ENCODE measurements at regions not wholly inside any gene's neighbourhood (a gene's known extent, or its start where the extent isn't known, plus 50 kb on each side); places are given as distances from the start of the nearest gene placed in this dataset.
"Not testable (repeated sequence)": the region's sequence is repeated elsewhere in the genome, so short reads cannot be mapped to it uniquely, and the experiment has no call there.

DNA sequence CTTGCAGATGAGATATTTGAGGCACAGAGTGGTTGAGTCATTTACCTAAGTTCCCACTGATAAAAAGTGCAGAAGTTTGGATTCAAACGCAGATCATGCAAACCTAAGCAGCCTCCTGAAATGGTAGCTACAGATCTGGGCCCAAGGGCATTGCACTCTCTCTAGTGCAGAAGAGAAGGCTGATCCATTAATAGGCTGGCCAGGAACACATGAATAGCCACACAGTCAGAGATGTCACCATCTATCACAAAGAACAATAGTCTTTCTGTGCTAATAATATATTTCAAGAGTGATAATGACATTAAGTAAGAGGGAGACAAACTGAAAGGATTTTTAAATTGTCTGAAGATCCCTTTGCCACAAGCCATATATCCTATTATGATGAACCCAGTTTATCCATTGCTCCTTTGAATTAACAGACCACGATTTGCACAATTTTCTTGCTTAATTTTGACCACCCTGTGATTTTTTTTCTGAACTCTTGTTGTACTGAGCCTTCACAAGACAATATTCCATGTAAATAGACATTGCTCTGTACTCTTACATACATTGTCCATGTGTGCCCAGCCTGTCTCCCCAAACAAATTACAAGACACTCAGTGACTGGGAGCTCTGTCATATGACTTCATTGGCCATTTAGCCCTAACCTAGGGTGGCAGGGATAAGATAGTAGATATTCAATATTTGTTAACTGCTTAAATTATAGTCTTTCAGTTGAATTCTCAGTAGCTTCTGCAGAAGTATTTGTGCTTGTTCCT is 112.4 kb upstream of the RBPJ start:
- no peak for DNase-seq (ENCODE audit: low spot score)

- not testable (repeated sequence) for DNase-seq (ENCODE audit: low spot score)
Observed at GRCh38 chr4:26209378-26209777, 111.4 kb upstream of the RBPJ start.

DNA sequence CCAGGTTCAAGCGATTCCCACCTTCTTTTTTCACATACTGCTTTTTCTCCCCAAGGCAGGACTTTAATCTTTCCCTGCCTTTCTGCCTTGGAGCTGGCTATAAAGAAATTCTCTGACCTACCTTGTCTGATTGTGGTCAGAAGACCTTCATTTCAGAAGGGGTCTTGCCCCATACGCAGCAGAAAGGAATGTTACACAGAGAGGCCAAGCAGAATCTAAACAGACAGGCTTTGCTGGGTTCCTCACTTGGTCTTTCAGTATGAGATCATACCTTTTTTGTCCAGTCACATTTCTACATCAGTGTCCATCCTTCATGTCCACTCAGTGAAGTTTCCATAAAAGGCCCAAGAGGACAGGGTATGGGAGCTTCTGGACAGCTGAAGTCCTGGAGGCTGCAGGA is 108.3 kb upstream of the RBPJ start:
- no peak for DNase-seq (ENCODE audit: low spot score)

GRCh38 chr4:26213317-26213716 is 107.5 kb upstream of the RBPJ start:
- no peak for DNase-seq (ENCODE audit: low spot score)

GRCh38 chr4:26214994-26215393 is 105.8 kb upstream of the RBPJ start:
- no peak for DNase-seq (ENCODE audit: low spot score)

DNA sequence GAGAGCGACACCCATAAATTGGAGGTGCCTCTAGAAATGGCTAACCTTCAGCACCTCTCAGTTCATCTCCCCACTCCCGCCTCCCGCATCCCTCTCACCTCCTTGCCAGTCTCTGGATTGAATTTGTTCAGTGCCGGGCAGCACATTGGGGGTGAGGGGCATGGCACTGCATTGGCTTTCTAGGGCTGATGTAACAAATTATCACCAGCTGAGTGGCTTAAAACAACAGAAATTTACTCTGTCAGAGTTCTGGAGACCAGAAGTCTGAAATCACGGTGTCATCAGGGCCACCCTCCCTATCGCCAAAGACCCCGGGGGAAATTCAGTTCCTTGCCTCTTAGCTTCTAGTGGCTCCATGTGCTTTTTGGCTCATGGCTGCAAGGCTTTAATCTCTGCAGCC is 105.1 kb upstream of the RBPJ start:
- DNase-seq (ENCODE audit: low spot score) = no peak

GRCh38 chr4:26217481-26217880 is 103.3 kb upstream of the RBPJ start:
- no peak for DNase-seq (ENCODE audit: low spot score)

- no peak for DNase-seq (ENCODE audit: low spot score)
Observed at GRCh38 chr4:26217961-26218676, 102.7 kb upstream of the RBPJ start.

DNA sequence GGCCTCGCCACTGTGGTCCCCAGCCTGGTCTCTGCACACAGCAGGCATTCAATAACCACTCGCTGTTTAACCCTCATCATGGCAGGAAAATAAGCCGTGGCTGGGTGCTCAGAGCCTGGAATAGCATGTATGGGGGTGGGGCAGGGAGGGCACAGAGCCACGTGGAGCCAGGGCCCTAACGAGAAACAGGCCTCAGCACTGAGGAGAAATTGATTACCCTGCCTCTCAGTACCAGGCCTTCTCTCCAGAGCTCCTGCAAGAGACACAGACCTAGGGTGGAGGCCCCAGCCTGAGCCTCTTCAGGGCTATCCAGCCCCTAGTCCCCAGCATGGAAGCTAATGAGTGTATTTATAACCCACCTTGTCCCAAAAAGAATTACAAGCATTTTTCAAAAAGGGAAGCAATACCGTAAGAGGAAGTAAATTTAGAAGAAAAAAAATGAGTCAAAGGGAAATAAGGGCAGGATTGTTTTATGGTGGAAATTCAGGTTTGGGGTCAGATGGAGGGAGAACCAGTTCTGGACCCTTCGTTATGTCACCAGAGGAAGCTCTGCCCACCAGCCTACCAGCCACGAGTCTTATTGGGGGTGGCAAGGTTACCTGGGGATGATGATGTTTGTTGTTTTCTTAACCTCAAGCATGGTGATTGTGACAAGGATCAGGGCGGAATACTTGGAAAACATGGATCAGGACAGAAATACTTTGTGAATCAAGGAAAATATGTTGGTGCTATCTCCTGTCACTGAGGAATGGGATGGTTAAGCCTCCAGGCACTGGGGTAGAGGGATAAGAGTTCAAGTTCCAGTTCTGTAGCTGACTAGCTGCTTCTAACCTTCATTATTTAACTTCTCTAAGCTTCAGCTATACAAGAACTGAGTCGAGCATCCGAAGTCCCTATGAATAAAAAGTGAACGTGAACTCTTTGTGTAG is 101.9 kb upstream of the RBPJ start:
- no peak for DNase-seq (ENCODE audit: low spot score)

- DNase-seq (ENCODE audit: low spot score) = no peak
Observed at GRCh38 chr4:26220696-26221095, 100.1 kb upstream of the RBPJ start.

DNA sequence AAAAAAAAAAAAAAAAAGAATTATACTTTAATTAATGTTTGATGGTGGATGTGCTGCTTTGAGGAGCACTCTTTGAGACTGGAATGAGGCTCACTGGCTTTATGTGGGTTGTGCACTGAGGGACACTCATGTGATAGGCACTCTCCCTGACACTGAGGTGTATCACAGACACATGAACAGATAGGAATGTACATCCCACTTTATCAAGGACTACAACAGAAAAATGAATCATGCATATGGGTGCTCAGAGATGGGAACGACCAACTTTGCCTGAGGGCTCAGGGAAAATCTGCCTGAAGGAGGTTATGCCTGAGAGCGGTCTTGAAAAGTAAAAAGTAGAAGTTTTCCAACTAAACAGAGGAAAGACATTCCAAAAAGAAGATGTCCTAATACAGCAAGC is 97.7 kb upstream of the RBPJ start:
- no peak for DNase-seq (ENCODE audit: low spot score)

- DNase-seq (ENCODE audit: low spot score) = no peak
Observed at GRCh38 chr4:26226629-26227376, 94.0 kb upstream of the RBPJ start.

DNA sequence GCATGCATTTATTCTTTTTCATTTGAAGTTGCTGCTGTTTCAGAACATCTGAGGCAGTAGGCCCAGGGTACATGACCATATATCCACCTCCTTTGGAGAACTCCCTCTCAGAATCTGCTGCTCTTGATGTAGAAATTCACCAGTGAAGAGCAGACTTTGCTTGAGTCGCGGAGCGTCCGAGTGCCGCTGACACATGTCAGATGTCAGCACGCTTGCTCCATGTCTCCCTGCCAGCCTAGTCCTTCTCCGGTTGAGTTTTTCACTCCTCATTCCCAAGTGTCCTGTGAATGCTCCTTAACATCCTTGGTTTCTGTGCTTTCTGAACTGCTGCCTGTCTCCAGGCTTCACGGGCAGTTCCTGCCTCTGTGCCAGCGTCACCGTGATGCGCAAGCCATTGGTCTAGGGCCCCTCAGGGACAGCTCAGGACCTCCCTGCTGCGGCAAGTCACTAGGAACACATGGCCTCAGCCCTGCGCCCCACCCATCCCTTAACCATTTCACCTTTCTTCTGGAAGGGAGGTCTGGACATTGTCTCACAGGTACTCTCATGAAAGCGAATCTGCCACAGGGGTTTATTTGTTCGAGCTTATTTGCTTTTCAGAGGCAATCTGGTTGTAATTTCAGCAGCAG is 93.1 kb upstream of the RBPJ start:
- no peak for DNase-seq (ENCODE audit: low spot score)

DNA sequence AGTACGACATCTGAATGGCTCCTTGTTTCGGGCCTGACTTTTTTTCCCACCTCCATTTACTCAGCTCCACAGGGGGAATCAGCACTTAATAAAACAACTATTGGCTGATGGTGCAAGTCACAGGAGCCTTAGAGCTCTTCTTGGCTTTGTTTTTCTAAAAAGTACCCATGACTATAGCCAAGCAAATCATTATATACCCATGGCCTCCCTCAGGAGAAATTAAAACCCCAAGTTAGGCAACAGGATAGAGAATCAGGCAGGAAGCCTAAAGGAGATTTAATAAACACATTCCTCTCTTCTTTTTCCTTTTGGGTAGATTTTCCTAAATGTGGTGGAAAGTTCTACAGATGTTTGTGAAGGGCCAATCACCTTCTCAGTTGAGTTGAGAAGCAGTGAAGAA is 91.9 kb upstream of the RBPJ start:
- DNase-seq (ENCODE audit: low spot score) = no peak

- no peak for DNase-seq (ENCODE audit: low spot score)
Observed at GRCh38 chr4:26229974-26230373, 90.8 kb upstream of the RBPJ start.

DNA sequence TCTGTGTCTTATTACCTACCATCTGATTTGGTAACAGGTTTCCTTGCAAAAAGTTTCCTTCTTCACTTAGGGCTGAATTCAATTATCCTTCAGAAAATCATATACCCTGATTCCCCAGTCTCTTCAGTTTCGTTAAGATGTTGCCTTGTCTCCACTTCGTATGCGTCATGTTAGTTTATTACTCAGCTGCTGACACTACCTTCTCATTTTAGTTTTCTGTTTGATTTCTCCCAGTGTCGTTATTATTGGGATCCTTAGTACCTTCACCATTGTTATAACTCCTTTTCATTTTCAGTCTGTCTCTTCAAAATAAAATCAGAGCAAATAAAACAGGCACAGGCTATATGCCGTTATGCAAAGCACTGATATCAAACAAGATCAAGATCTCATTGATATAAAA is 87.5 kb upstream of the RBPJ start:
- peak; percentile 31 for DNase-seq (ENCODE audit: low spot score)

- no peak for DNase-seq (ENCODE audit: low spot score)
Observed at GRCh38 chr4:26235500-26235899, 85.3 kb upstream of the RBPJ start.

DNA sequence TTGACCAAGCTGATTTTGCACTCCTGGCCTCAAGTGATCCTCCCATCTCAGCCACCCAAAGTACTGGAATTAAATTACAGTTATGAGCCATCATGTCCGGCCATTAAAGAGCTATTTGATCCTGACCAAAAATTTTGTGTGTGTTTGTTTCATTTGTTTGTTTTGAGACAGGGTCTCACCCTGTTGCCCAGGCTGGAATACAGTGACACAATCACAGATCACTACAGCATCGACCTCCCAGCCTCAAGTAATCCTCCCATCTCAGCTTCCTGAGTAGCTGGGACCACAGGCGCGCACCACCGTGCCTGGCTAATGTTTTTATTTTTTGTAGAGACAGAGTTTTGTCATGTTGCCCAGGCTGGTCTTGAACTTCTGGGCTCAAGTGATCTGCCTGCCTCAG is 82.9 kb upstream of the RBPJ start:
- no peak for DNase-seq (ENCODE audit: low spot score)

- no peak for DNase-seq (ENCODE audit: low spot score)
Observed at GRCh38 chr4:26238426-26238777, 82.4 kb upstream of the RBPJ start.

- DNase-seq (ENCODE audit: low spot score) = no peak
Observed at GRCh38 chr4:26238778-26239679, 81.8 kb upstream of the RBPJ start.

- no peak for DNase-seq (ENCODE audit: low spot score)
Observed at GRCh38 chr4:26239801-26240200, 81.0 kb upstream of the RBPJ start.
